H1 (cell line): ENCODE measurements at regions not wholly inside any gene's neighbourhood (a gene's known extent, or its start where the extent isn't known, plus 50 kb on each side); places are given as distances from the start of the nearest gene placed in this dataset.

Experiments used
- CTCF ChIA-PET: fragments of 300-600 bp; sonication (Branson Sonifier 250); formaldehyde crosslinking; loops from one replicate; lab custom pipeline; 2021; ENCODE audit not compliant: partially characterized antibody; lab: Charles Lee
- POLR2A ChIA-PET: fragments of 300-600 bp; sonication (Branson Sonifier 250); formaldehyde crosslinking; loops from one replicate; lab custom pipeline; 2021; ENCODE audit warnings: inconsistent platforms; ENCODE audit not compliant: partially characterized antibody; lab: Charles Lee
- DNase-seq, 2 experiments: peaks; one replicate each; pipeline versions ENCODE4 v3.0.0 to v3.0.0-alpha.2; 2010 to 2022; ENCODE audit warnings: low spot score in 2 of 2, low read depth in 1 of 2, mixed read lengths in 1 of 2
- FAIRE-seq: peaks from 2 replicates; lab custom pipeline; 2011; peaks lifted over from hg19 to GRCh38; lab: Jason Lieb, UNC
- H2AFZ ChIP-seq: 2 replicates; pipeline ENCODE4 v1.8.1; 2012; ENCODE audit warnings: low read length, inconsistent platforms
- H2AK5ac ChIP-seq: 2 replicates; pipeline ENCODE4 v1.6.1; 2013; ENCODE audit warnings: low read depth, low read length
- H2BK120ac ChIP-seq: replicated peaks from 2 replicates; pipeline ENCODE3; 2013; ENCODE audit warnings: low read depth, low read length, inconsistent platforms
- H2BK12ac ChIP-seq: 2 replicates; pipeline ENCODE4 v1.6.1; 2013; ENCODE audit warnings: low read depth, low read length
- H2BK15ac ChIP-seq: 2 replicates; pipeline ENCODE4 v1.6.1; 2013; ENCODE audit warnings: low read length
- H2BK20ac ChIP-seq: 2 replicates; pipeline ENCODE4 v1.6.1; 2013; ENCODE audit warnings: low read length
- H2BK5ac ChIP-seq: 2 replicates; pipeline ENCODE4 v1.6.1; 2013; ENCODE audit warnings: low read depth, low read length
- H3K14ac ChIP-seq: 2 replicates; pipeline ENCODE4 v1.6.1; 2013; ENCODE audit warnings: inconsistent platforms; ENCODE audit not compliant: insufficient read length
- H3K18ac ChIP-seq: 2 replicates; pipeline ENCODE4 v1.6.1; 2013; ENCODE audit warnings: low read length; ENCODE audit errors: extremely low read depth
- H3K23ac ChIP-seq: 2 replicates; pipeline ENCODE4 v1.6.1; 2013; ENCODE audit warnings: inconsistent platforms; ENCODE audit not compliant: insufficient read length
- H3K23me2 ChIP-seq: 2 replicates; pipeline ENCODE4 v1.6.1; 2013; ENCODE audit warnings: low read depth, low read length
- H3K27ac ChIP-seq: 2 replicates; pipeline ENCODE4 v1.6.1; 2011; ENCODE audit warnings: low read depth, low read length, inconsistent platforms
- H3K27me3 ChIP-seq, 4 experiments: replicated peaks in 1 of 4; 1 replicate in 1 of 4; 2 replicates in 3 of 4; pipeline versions ENCODE4 v1.6.1 to v1.8.1; 2011 to 2013; ENCODE audit warnings: low read length in 3 of 4, mild to moderate bottlenecking in 3 of 4, inconsistent platforms in 2 of 4, mixed read lengths in 2 of 4, moderate library complexity in 1 of 4; ENCODE audit not compliant: control insufficient read depth in 3 of 4, insufficient read depth in 3 of 4; ENCODE audit errors: extremely low read depth in 1 of 4
- H3K36me3 ChIP-seq, 4 experiments: 2 replicates each; pipeline versions ENCODE4 v1.6.1 to v1.8.1; 2011 to 2013; ENCODE audit warnings: mild to moderate bottlenecking in 4 of 4, low read length in 3 of 4, moderate library complexity in 2 of 4, control low read depth in 1 of 4, inconsistent platforms in 1 of 4; ENCODE audit not compliant: insufficient read depth in 4 of 4, control insufficient read depth in 2 of 4
- H3K4ac ChIP-seq: replicated peaks from 2 replicates; pipeline ENCODE3; 2013; ENCODE audit warnings: low read length, low read depth, mixed read lengths, inconsistent platforms; ENCODE audit not compliant: insufficient read length
- H3K4me1 ChIP-seq, 4 experiments: replicated peaks in 1 of 4; 1 replicate in 1 of 4; 2 replicates in 3 of 4; pipeline versions ENCODE4 v1.6.1 to v1.8.1; 2011 to 2013; ENCODE audit warnings: low read length in 3 of 4, inconsistent platforms in 2 of 4, mixed read lengths in 1 of 4; ENCODE audit not compliant: insufficient read depth in 4 of 4, control insufficient read depth in 3 of 4
- H3K4me2 ChIP-seq, 2 experiments: 2 replicates each; pipeline versions ENCODE4 v1.6.1 to v1.8.1; 2011 to 2013; ENCODE audit warnings: low read depth in 2 of 2, low read length in 2 of 2, control low read depth in 1 of 2, inconsistent platforms in 1 of 2, mild to moderate bottlenecking in 1 of 2; ENCODE audit not compliant: insufficient read depth in 1 of 2
- H3K4me3 ChIP-seq, 4 experiments: fragments of 200-600, 300-600 bp in 1 of 4; sonication (generic), shearing (Covaris generic), sonication (Bioruptor Twin) in 1 of 4; 2 replicates each; pipeline versions ENCODE4 v1.5.1 to v1.8.1; 2011 to 2016; ENCODE audit warnings: low read length in 4 of 4, low read depth in 3 of 4, control low read depth in 2 of 4, inconsistent platforms in 2 of 4, mild to moderate bottlenecking in 2 of 4, mixed read lengths in 1 of 4, moderate library complexity in 1 of 4; ENCODE audit not compliant: insufficient read depth in 2 of 4; ENCODE audit errors: extremely low read depth in 1 of 4
- H3K56ac ChIP-seq: replicated peaks from 2 replicates; pipeline ENCODE3; 2013; ENCODE audit warnings: low read depth, mild to moderate bottlenecking, mixed read lengths, low read length, inconsistent platforms; ENCODE audit not compliant: insufficient read length
- H3K79me1 ChIP-seq: 2 replicates; pipeline ENCODE4 v1.6.1; 2013; ENCODE audit warnings: low read depth, low read length, control low read depth
- H3K79me2 ChIP-seq, 2 experiments: 2 replicates each; pipeline versions ENCODE4 v1.6.1 to v1.8.1; 2012 to 2013; ENCODE audit warnings: low read length in 2 of 2, mild to moderate bottlenecking in 2 of 2, inconsistent platforms in 1 of 2; ENCODE audit not compliant: insufficient read depth in 2 of 2, control insufficient read depth in 1 of 2
- H3K9ac ChIP-seq, 4 experiments: replicated peaks in 1 of 4; 1 replicate in 1 of 4; 2 replicates in 3 of 4; pipeline versions ENCODE4 v1.6.1 to v1.8.1; 2011 to 2013; ENCODE audit warnings: low read depth in 3 of 4, low read length in 3 of 4, control low read depth in 2 of 4, mild to moderate bottlenecking in 2 of 4, moderate library complexity in 2 of 4, inconsistent platforms in 1 of 4; ENCODE audit errors: extremely low read depth in 1 of 4
- H3K9me3 ChIP-seq, 2 experiments: 2 replicates each; pipeline versions ENCODE4 v1.6.1 to v1.8.1; 2012 to 2013; ENCODE audit warnings: mild to moderate bottlenecking in 2 of 2, moderate library complexity in 2 of 2, control low read depth in 1 of 2, inconsistent platforms in 1 of 2, low read depth in 1 of 2, low read length in 1 of 2, mixed read lengths in 1 of 2; ENCODE audit not compliant: insufficient read depth in 2 of 2
- H4K20me1 ChIP-seq, 2 experiments: replicated peaks in 1 of 2; 2 replicates each; pipeline versions ENCODE3 to v1.8.1; 2011 to 2013; ENCODE audit warnings: inconsistent platforms in 2 of 2, low read length in 2 of 2, mild to moderate bottlenecking in 1 of 2; ENCODE audit not compliant: insufficient read depth in 2 of 2, control insufficient read depth in 1 of 2
- H4K5ac ChIP-seq: 2 replicates; pipeline ENCODE4 v1.6.1; 2013; ENCODE audit warnings: low read length, low read depth, mixed read lengths, inconsistent platforms; ENCODE audit not compliant: insufficient read length
- H4K8ac ChIP-seq: 2 replicates; pipeline ENCODE4 v1.8.0; 2013; ENCODE audit warnings: mild to moderate bottlenecking, moderate library complexity, low read length, inconsistent platforms; ENCODE audit not compliant: insufficient read depth; ENCODE audit errors: extremely low read depth
- H4K91ac ChIP-seq: replicated peaks from 2 replicates; pipeline ENCODE3; 2013; ENCODE audit warnings: low read length, mixed read lengths, inconsistent platforms; ENCODE audit not compliant: insufficient read length
- CTBP2 ChIP-seq: IDR thresholded peaks from 2 replicates; pipeline ENCODE4 v1.7.0; 2011; ENCODE audit warnings: borderline replicate concordance, mild to moderate bottlenecking, moderate library complexity, mixed read lengths, low read length; ENCODE audit not compliant: insufficient read depth, insufficient read length
- WGBS, 2 experiments: shearing (Covaris generic) in 1 of 2; methylation state at CpG; one replicate each; pipeline versions ENCODE4 v1.1.6 to v1.1.7; 2013 to 2015; ENCODE audit warnings: low lambda C conversion rate in 2 of 2, mixed read lengths in 2 of 2, inconsistent platforms in 1 of 2, low coverage in 1 of 2, missing lambda C conversion rate in 1 of 2; ENCODE audit not compliant: insufficient replicate concordance in 2 of 2, insufficient coverage in 1 of 2, insufficient read length in 1 of 2; ENCODE audit errors: extremely low coverage in 1 of 2, missing lambda C conversion rate in 1 of 2; 5-methylcytosine and 5-hydroxymethylcytosine counted together

- H3K4me3 ChIP-seq: no peak overlapping the region
- no peak for DNase-seq
- H3K23me2 ChIP-seq: no peaks in the 10 kb centered on the region
- no peak for FAIRE-seq
- H3K4ac ChIP-seq: no peak overlapping the region
- no peak overlapping the region for H3K9ac ChIP-seq
- no peak for TF ChIP-seq CTBP2
- H2BK15ac ChIP-seq: no peak overlapping the region
- H3K56ac ChIP-seq: no peak overlapping the region
- no peak overlapping the region for H3K4me2 ChIP-seq
- H3K79me2 ChIP-seq: no peaks in the 10 kb centered on the region
- H4K20me1 ChIP-seq: no peaks in the 10 kb centered on the region
- WGBS, 2 experiments: 87% methylated on average over 1 of the region's 1 CpG; no CpG with 5 or more reads in 1 of the 2 experiments
- no peak overlapping the region for H2AFZ ChIP-seq
- H3K18ac ChIP-seq: no peak overlapping the region
- no peak overlapping the region for H4K91ac ChIP-seq
- CTCF ChIA-PET: no interaction called here
- H2BK12ac ChIP-seq: no peak overlapping the region
- no peak overlapping the region for H4K5ac ChIP-seq
- no peaks in the 10 kb centered on the region for H3K79me1 ChIP-seq
- no peak overlapping the region for H3K14ac ChIP-seq
- no peak overlapping the region for H2BK5ac ChIP-seq
- H2BK20ac ChIP-seq: no peak overlapping the region
- H3K4me1 ChIP-seq: peaks cover 0 to 3% (median 0%) of the 10 kb centered on the region in 4 experiments; a peak in 1 of 7 replicates
- POLR2A ChIA-PET: no interaction called here
- H2BK120ac ChIP-seq: no peak overlapping the region
- H4K8ac ChIP-seq: no peak overlapping the region
- H3K9me3 ChIP-seq: no peaks in the 10 kb centered on the region
- no peaks in the 10 kb centered on the region for H3K27me3 ChIP-seq
- H3K27ac ChIP-seq: no peak overlapping the region
- H2AK5ac ChIP-seq: no peak overlapping the region
- H3K36me3 ChIP-seq: no peaks in the 10 kb centered on the region
- H3K23ac ChIP-seq: no peak overlapping the region
Measured at GRCh38 chr21:16773206-16773605, 739.6 kb upstream of the CXADR start.
